Naive thymus-derived CD4-positive, alpha-beta T cell (primary cell): ENCODE measurements at regions not wholly inside any gene's neighbourhood (a gene's known extent, or its start where the extent isn't known, plus 50 kb on each side); places are given as distances from the start of the nearest gene placed in this dataset.

Source experiments
- ATAC-seq: fragments of 150-1000 bp; cut with Tn5 transposase; 2 replicates; pipeline ENCODE4 v1.10.0; 2021; ENCODE audit warnings: mild to moderate bottlenecking, moderate library complexity
- CTCF ChIA-PET: fragments of 350-600 bp; sonication (Branson Sonifier 250); formaldehyde crosslinking; loops from one replicate; lab custom pipeline; 2021; ENCODE audit warnings: antibody characterized with exemption; lab: Charles Lee
- POLR2A ChIA-PET: fragments of 350-600 bp; sonication (Branson Sonifier 250); formaldehyde crosslinking; loops from one replicate; lab custom pipeline; 2021; ENCODE audit warnings: antibody characterized with exemption, inconsistent platforms; lab: Charles Lee
- DNase-seq, 9 donors: peaks; one replicate each; pipeline versions ENCODE4 v3.0.0 to v3.0.0-alpha.2; 2020 to 2022; ENCODE audit warnings: mixed read lengths in 1 of 9
- H3K27ac ChIP-seq: one replicate; pipeline ENCODE4 v1.7.0; 2013; ENCODE audit warnings: mild to moderate bottlenecking, low read depth, low read length, moderate library complexity
- H3K27me3 ChIP-seq, 2 donors: one replicate each; pipeline ENCODE4 v1.7.0; 2013; ENCODE audit warnings: low read length in 2 of 2, mild to moderate bottlenecking in 2 of 2, moderate library complexity in 2 of 2; ENCODE audit not compliant: control insufficient read depth in 2 of 2, insufficient read depth in 2 of 2
- H3K36me3 ChIP-seq, 3 experiments: 1 replicate in 2 of 3; 2 replicates in 1 of 3; pipeline ENCODE4 v1.7.0; 2013; ENCODE audit warnings: low read length in 3 of 3, mild to moderate bottlenecking in 3 of 3, moderate library complexity in 1 of 3; ENCODE audit not compliant: insufficient read depth in 3 of 3, control insufficient read depth in 2 of 3
- H3K4me1 ChIP-seq, 2 donors: one replicate each; pipeline ENCODE4 v1.7.0; 2013; ENCODE audit warnings: low read length in 2 of 2, mild to moderate bottlenecking in 2 of 2, moderate library complexity in 1 of 2; ENCODE audit not compliant: control insufficient read depth in 2 of 2, insufficient read depth in 2 of 2
- H3K4me3 ChIP-seq: 2 replicates; pipeline ENCODE4 v1.7.0; 2013; ENCODE audit warnings: mild to moderate bottlenecking, low read length
- H3K9me3 ChIP-seq, 3 experiments: 1 replicate in 2 of 3; 2 replicates in 1 of 3; pipeline ENCODE4 v1.7.0; 2013; ENCODE audit warnings: low read length in 3 of 3; ENCODE audit not compliant: control insufficient read depth in 2 of 3
- H3K27ac Mint-ChIP-seq, 9 donors: one replicate each; pipeline ENCODE4 v1.8.0; 2020 to 2022; ENCODE audit warnings: mixed read lengths in 9 of 9, mild to moderate bottlenecking in 8 of 9, moderate library complexity in 5 of 9, inconsistent platforms in 2 of 9
- H3K27me3 Mint-ChIP-seq, 5 donors: one replicate each; pipeline ENCODE4 v1.8.0; 2021 to 2022; ENCODE audit warnings: mixed read lengths in 5 of 5, mild to moderate bottlenecking in 1 of 5
- H3K36me3 Mint-ChIP-seq, 5 donors: one replicate each; pipeline ENCODE4 v1.8.0; 2020 to 2022; ENCODE audit warnings: mixed read lengths in 5 of 5, mild to moderate bottlenecking in 3 of 5, inconsistent platforms in 1 of 5
- H3K4me1 Mint-ChIP-seq, 7 donors: one replicate each; pipeline ENCODE4 v1.8.0; 2020 to 2022; ENCODE audit warnings: mixed read lengths in 7 of 7, mild to moderate bottlenecking in 3 of 7, inconsistent platforms in 1 of 7
- H3K4me3 Mint-ChIP-seq, 10 donors: one replicate each; pipeline ENCODE4 v1.8.0; 2020 to 2022; ENCODE audit warnings: mild to moderate bottlenecking in 10 of 10, mixed read lengths in 10 of 10, moderate library complexity in 6 of 10, inconsistent platforms in 2 of 10
- H3K9me3 Mint-ChIP-seq, 11 donors: one replicate each; pipeline ENCODE4 v1.8.0; 2020 to 2022; ENCODE audit warnings: mixed read lengths in 11 of 11, mild to moderate bottlenecking in 4 of 11, inconsistent platforms in 1 of 11, moderate library complexity in 1 of 11
- intact Hi-C, 2 donors: fragments of 100-400 bp; cut with micrococcal nuclease; formaldehyde crosslinking; loops; one replicate each; pipeline ENCODE4 v1.15.1; 2023

- H3K9me3 Mint-ChIP-seq, result no peaks in the 10 kb centered on the region
- no peaks in the 10 kb centered on the region for H3K36me3 Mint-ChIP-seq
- H3K4me1 Mint-ChIP-seq, result no peaks in the 10 kb centered on the region
- POLR2A ChIA-PET, result no interaction called here
- no peaks in the 10 kb centered on the region for H3K9me3 ChIP-seq
- H3K4me3 ChIP-seq, result no peak overlapping the region
- no peak overlapping the region for H3K27ac Mint-ChIP-seq
- no peaks in the 10 kb centered on the region for H3K4me1 ChIP-seq
- no peak overlapping the region for H3K27ac ChIP-seq
- intact Hi-C loops, result no loop called here
- no peaks in the 10 kb centered on the region for H3K27me3 ChIP-seq
- ATAC-seq (no peak), DNase-seq (no peak)
- H3K36me3 ChIP-seq, result no peaks in the 10 kb centered on the region
- H3K4me3 Mint-ChIP-seq, result no peak overlapping the region
- H3K27me3 Mint-ChIP-seq, result no peaks in the 10 kb centered on the region
- CTCF ChIA-PET, result no interaction called here
These were observed 128.9 kb upstream of the PMEPA1 start for GRCh38 chr20:57838670-57839151.

GRCh38 chr20:57837208-57838035 lies 127.6 kb upstream of the PMEPA1 start:
- Histone ChIP-seq H3K27me3 (no peaks in the 10 kb centered on the region), H3K36me3 (no peaks in the 10 kb centered on the region), H3K4me1 (no peaks in the 10 kb centered on the region), H3K27ac (no peak overlapping the region), H3K4me3 (no peak overlapping the region), H3K9me3 (no peaks in the 10 kb centered on the region)
- DNase-seq (no peak), ATAC-seq (no peak)
- Mint-ChIP-seq H3K4me1 (no peaks in the 10 kb centered on the region), H3K36me3 (no peaks in the 10 kb centered on the region), H3K4me3 (no peak overlapping the region), H3K27ac (no peak overlapping the region), H3K9me3 (no peaks in the 10 kb centered on the region), H3K27me3 (no peaks in the 10 kb centered on the region)
- intact Hi-C loops, result no loop called here
- POLR2A ChIA-PET, result no interaction called here
- CTCF ChIA-PET, result no interaction called here

GRCh38 chr20:57835588-57836455 lies 126.0 kb upstream of the PMEPA1 start:
- ChIA-PET CTCF (interaction anchor here (0.6 kb wide), 1 partner anchor 1284 kb away, joined by 3 read pairs; no protein-coding TSS in a partner anchor), POLR2A (interaction anchor here (0.9 kb wide), 1 partner anchor 19 kb away, joined by 3 read pairs; no protein-coding TSS in a partner anchor)
- Mint-ChIP-seq H3K4me1 (no peaks in the 10 kb centered on the region), H3K27ac (no peak overlapping the region), H3K4me3 (no peak overlapping the region), H3K27me3 (no peaks in the 10 kb centered on the region), H3K36me3 (no peaks in the 10 kb centered on the region), H3K9me3 (no peaks in the 10 kb centered on the region)
- ATAC-seq, result no peak
- Histone ChIP-seq H3K27me3 (no peaks in the 10 kb centered on the region), H3K9me3 (no peaks in the 10 kb centered on the region), H3K4me3 (no peak overlapping the region), H3K36me3 (no peaks in the 10 kb centered on the region), H3K27ac (no peak overlapping the region), H3K4me1 (no peaks in the 10 kb centered on the region)
- intact Hi-C loops, result no loop called here
- DNase-seq, result no peak

- no peaks in the 10 kb centered on the region for H3K4me1 ChIP-seq
- H3K9me3 ChIP-seq, result no peaks in the 10 kb centered on the region
- Mint-ChIP-seq H3K36me3 (no peaks in the 10 kb centered on the region), H3K27me3 (no peaks in the 10 kb centered on the region), H3K4me3 (no peak overlapping the region), H3K9me3 (no peaks in the 10 kb centered on the region), H3K27ac (peak overlapping the region in 1 of 9 donors; percentile 36), H3K4me1 (no peaks in the 10 kb centered on the region)
- POLR2A ChIA-PET, result interaction anchor here (0.9 kb wide), 1 partner anchor 18 kb away, joined by 3 read pairs; no protein-coding TSS in a partner anchor
- H3K27ac ChIP-seq, result no peak overlapping the region
- no peak overlapping the region for H3K4me3 ChIP-seq
- no peaks in the 10 kb centered on the region for H3K27me3 ChIP-seq
- ATAC-seq (no peak), DNase-seq (no peak)
- intact Hi-C loops, result no loop called here
- no peaks in the 10 kb centered on the region for H3K36me3 ChIP-seq
- CTCF ChIA-PET, result no interaction called here
These were observed 125.2 kb upstream of the PMEPA1 start for GRCh38 chr20:57835074-57835452.

- Mint-ChIP-seq H3K36me3 (no peaks in the 10 kb centered on the region), H3K9me3 (no peaks in the 10 kb centered on the region), H3K27me3 (no peaks in the 10 kb centered on the region), H3K27ac (no peak overlapping the region), H3K4me1 (no peaks in the 10 kb centered on the region), H3K4me3 (no peak overlapping the region)
- no peak overlapping the region for H3K27ac ChIP-seq
- H3K27me3 ChIP-seq, result no peaks in the 10 kb centered on the region
- H3K4me1 ChIP-seq, result no peaks in the 10 kb centered on the region
- ATAC-seq, result no peak
- intact Hi-C loops, result no loop called here
- DNase-seq, result no peak
- no peaks in the 10 kb centered on the region for H3K36me3 ChIP-seq
- ChIA-PET POLR2A (no interaction called here), CTCF (no interaction called here)
- H3K4me3 ChIP-seq, result no peak overlapping the region
- H3K9me3 ChIP-seq, result no peaks in the 10 kb centered on the region
These were observed 124.7 kb upstream of the PMEPA1 start for GRCh38 chr20:57834306-57835073.

GRCh38 chr20:57831993-57832585 lies 122.3 kb upstream of the PMEPA1 start:
- H3K36me3 ChIP-seq, result no peaks in the 10 kb centered on the region
- intact Hi-C loops, result no loop called here
- H3K4me3 ChIP-seq, result no peak overlapping the region
- ATAC-seq (no peak), DNase-seq (no peak)
- ChIA-PET POLR2A (no interaction called here), CTCF (no interaction called here)
- H3K4me1 Mint-ChIP-seq, result no peaks in the 10 kb centered on the region
- H3K27ac Mint-ChIP-seq, result peak overlapping the region in 1 of 9 donors; percentile 10
- no peaks in the 10 kb centered on the region for H3K9me3 ChIP-seq
- no peaks in the 10 kb centered on the region for H3K27me3 Mint-ChIP-seq
- no peak overlapping the region for H3K27ac ChIP-seq
- no peak overlapping the region for H3K4me3 Mint-ChIP-seq
- no peaks in the 10 kb centered on the region for H3K4me1 ChIP-seq
- H3K27me3 ChIP-seq, result no peaks in the 10 kb centered on the region
- no peaks in the 10 kb centered on the region for H3K36me3 Mint-ChIP-seq
- no peaks in the 10 kb centered on the region for H3K9me3 Mint-ChIP-seq
